ENCODE measurements at regions not wholly inside any gene's neighbourhood (a gene's known extent, or its start where the extent isn't known, plus 50 kb on each side); places are given as distances from the start of the nearest gene placed in this dataset.

DNA sequence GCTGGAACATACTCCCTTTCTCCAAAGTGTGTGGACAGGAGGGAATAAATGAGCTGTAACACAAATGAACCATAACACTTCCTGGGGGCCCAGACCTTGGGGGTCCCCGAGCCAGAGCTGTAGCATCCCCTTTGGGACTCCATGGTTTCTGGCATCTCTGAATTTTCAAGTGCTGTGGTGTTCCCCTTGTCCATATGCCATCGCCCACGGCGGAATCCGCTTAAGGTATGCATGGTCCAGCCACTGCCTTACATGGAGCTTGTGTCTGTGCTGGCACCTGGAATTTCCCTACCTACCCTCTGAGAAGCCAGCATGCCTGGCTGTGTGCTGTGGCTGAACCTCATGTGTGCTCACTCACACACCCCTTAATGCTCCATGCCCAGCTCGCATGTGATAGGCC lies 943.6 kb downstream of the SLITRK1 start:
- no peak for DNase-seq

DNA sequence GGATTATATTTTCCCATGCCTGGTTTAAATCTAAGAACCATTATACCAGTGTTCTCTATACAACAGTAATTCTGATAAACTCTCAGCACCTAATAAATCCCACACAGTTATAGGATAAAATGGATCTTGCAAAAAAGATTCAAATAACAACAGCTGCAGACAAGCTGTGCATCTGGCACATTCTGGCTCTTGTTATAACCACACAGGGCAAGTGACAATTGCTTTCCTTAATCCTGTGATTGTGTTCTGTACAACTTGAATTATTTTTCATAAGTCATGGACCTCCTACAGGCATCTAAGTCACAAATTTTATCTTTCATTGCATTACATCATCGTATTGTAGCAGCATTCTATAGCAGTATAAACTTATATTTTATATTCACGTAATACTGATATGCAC lies 948.3 kb downstream of the SLITRK1 start:
- DNase-seq: no peak

DNA sequence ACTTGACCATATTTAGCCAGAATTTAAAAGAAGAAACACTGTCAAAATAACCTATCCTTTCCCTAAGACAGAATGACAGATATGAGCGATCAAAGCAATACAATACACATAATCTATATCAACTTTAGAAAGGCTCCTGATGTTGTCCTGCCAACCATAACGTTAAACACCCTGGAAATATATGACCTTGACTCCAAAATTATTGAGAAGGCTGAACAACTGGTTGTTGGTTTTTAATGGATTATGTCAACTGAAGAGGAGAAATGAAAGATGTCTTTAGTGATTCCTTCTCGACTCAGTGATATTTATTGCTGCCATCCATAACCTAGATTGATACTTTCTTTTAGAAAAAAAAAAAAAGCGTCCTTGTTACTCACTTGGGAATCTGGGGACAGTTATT lies 957.2 kb downstream of the SLITRK1 start:
- DNase-seq: no peak

DNA sequence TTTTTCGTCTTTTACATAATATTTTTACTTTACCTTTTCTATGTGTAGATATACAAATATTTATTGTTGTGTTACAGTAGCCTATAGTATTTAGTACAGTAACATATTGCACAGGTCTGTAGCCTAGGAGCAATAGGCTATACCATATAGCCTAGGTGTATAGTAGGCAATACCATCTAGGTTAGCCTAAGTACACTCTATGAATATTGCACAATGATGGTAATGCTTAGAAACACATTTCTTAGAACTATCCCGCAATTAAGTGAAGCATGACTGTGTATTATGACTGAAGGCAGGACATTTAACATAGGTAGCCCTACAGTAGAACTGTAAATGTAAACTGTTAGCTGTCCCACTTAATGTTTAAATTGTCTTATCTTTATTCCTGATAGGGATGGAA lies 964.3 kb downstream of the SLITRK1 start:
- no peak for DNase-seq

DNA sequence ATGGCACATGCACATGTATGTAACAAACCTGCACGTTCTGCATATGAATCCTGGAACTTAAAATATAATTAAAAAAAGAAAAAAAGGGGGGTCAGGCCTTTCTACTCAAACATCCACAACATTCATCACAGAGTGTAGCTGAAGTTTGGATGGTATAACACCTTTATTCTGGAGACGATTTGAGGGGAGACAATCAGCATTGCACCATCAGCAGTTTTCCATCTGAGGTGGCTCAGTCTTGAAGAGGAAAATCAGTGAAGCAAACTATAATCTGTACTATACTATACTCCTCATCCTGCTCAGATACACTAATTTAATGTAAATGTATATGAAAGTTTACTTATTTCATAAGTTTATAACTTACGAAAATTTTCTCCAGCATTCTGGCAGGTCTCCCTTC lies 969.7 kb downstream of the SLITRK1 start:
- DNase-seq: no peak

DNA sequence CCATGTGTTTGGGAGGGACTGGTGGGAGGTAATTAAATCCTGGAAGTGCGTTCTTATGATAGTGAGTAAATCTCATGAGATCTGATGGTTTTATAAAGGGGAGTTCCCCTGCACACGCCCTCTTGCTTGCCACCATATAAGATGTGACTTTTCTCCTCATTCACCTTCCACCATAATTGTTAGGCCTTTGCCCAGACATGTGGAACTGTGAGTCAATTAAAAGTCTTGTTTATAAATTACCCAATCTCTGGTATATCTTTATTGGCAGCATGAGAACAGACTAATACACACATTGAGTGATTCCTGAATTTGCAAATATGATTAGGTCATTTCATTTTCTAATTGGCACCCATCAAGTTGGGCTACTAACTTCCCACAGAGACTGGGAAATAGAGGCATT lies 977.2 kb downstream of the SLITRK1 start:
- no peak for DNase-seq

DNA sequence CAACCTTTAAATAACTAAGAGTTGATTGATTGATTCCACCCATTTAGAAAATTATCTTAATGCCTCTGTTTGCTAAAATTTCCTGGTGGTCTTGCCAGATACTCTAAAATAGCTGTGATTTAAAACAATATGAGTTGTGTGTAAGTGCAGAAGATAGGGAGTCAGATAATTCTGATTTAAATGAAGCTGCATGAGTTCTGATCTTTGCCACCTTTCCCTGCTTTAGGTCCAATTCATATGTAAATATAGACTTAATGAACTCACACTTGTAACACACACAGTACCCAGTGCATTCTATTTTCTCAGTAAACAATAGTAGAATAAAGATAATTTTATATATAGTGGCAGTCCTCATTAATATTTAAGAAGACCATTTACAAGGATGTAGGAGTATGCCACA lies 981.8 kb downstream of the SLITRK1 start:
- no peak for DNase-seq

DNA sequence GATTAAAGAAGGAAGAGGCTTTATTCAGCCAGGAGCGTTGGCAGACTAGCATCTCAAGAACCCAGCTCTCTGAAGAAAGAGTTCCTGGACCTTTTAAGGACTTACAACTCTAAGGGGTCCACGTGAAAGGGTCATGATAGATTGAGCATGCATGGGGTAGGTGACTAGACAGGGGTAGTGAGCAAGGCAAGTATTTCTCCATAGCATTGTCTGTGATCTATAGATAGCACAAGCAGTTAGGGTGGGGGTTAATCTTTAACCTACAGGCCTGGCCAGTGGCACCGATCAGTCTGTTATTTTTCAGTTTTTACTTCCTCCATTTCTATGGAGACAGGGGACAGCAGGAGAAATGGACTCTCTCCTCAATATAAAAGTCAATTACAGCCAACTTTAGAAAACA lies 983.7 kb downstream of the SLITRK1 start:
- DNase-seq: no peak

DNA sequence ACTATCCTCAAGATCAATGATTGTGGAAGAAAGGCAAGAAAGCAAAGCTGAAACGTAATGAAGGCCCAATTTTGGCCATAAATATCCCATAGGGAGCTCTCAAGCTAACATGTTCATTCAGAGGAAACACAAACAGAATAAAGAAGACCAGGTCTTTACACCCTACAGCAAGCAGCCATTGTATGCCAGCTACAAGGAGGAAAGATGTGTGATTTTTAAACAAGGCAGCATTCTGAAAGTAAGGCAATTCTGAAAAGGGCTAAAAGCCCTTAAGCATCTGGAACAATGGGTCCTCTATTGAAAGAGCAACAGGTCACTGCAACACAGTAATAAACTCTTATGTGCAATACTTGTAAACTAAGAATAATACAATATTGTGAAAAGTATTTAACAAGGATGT lies 1002.4 kb downstream of the SLITRK1 start:
- DNase-seq: no peak

DNA sequence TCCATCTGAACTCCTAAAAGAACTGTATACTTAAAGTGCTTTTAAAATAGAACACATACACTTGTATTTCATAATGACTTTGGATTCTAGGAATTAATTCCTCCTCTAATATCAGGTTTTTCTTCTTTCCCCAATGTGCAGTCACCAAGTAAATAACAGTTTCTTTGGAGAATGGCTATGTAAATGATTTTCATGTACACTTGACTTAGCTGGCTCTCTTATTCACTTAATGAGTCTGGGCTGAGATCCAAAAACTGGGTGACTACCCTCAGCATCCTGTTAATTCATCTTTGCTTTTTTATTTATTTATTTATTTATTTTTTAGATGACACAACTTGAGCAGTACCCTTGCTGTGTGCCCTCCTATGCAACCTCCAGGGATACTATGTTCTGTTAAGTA lies 1003.7 kb downstream of the SLITRK1 start:
- no peak for DNase-seq

DNA sequence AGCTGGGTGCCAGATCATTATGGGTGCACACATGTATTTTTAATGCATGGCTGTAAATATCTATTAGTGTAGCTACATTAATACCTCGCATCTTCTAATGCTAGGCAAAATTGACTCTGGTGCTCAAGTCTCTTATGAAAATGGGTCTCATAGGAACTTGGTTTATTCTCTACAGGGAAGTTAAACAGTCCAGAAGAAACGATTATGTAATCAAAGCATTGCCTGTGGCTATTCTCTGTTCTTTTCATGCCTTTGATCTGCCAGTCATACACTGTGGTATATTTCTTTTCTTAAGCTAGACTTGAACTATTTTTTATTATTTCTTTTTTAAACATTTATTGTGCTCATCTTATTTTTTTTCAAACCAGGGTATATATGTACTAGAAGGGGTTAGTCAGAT lies 1015.0 kb downstream of the SLITRK1 start:
- DNase-seq: no peak

DNA sequence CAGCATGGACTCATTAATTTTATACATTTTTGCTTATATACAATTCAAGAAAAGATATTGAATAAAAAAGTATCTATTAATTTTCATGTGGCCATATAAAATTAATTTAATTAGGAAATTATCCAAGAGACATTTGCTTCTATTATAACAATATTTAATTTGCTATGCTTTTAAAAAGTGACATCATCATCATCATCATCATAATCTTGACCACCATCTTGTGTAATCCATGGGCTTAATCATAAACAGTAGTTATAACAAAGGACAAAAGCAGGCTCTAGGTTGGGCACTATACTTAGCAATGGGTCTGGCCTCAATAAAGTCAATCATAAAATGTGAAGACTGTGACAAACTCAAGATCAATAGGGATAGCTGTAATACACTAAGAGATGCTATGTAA lies 1031.6 kb downstream of the SLITRK1 start:
- DNase-seq: no peak

DNA sequence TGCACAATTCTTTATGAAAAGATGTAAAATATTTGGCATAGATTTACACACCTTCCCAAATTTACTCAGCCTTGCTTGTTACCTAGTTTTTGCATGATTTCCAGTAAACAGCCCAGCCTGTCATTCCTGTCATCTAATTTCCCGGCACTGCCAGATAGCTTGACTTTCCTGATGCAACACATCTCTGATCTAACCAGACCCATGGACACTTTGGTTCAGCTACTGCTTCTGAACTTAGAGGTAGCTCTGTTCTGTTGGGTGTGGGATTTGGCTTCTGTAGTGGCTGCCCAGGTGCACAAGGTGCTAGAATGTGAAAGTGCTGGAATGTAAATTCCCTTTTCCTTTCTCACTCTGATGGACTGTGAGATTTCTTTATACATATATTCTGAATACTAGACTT lies 1033.5 kb downstream of the SLITRK1 start:
- no peak for DNase-seq

DNA sequence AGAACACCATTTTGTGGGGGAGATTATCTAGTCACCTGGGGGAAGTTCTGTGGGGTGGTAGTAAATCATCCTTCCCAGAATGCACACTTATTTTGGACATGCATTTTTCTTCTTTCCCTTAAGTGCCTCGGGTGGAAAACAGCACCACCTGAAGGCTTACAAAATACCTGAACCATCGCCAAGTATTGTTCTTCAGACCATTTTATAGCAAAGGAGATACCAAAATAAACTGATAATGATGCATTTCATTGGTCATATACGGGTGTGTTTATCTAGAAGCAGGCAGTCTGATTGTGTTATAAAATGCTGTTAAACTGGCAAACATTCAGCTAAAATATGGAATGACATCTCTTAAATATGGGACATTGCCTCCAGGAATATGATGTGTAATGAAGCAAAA lies 1034.7 kb downstream of the SLITRK1 start:
- DNase-seq: no peak

DNA sequence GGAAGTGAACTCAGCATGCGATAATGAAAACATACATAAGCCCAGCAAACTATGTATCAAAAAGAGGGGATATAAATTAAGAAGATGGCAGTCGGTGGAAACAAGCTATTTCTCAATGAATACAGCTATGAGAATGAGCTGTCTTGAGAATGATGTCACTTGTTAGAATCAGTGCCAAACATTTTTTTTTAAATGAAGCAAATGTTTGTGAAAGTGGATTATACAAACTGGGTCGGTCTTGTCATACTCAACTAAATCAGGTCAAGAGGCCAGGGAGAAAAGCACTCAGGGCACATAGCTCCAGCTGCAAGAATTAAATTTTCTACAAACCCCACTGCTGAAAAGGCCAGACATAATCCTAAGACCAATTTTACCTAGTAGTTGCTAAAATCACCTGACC lies 1048.4 kb downstream of the SLITRK1 start:
- DNase-seq: no peak

DNA sequence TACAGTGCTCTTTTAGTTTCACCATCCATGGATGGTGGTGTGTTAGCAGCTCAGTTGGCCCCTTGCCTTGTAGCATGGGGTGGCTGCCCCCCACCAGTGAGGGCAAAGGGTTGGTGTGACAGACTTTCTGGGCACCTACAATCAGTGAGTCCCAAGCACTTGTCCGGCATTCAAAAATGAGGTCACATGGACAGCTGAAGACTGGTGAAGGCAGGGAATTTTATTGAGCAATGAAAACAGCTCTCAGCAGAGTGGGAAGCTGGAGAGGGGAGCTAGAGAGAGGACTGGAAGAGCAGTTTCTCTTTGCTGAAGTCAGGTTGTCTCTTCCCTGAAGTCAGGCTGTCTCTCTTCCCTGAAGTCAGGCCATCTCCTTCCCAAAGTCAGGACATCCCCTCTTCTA lies 1053.2 kb downstream of the SLITRK1 start:
- DNase-seq: no peak

DNA sequence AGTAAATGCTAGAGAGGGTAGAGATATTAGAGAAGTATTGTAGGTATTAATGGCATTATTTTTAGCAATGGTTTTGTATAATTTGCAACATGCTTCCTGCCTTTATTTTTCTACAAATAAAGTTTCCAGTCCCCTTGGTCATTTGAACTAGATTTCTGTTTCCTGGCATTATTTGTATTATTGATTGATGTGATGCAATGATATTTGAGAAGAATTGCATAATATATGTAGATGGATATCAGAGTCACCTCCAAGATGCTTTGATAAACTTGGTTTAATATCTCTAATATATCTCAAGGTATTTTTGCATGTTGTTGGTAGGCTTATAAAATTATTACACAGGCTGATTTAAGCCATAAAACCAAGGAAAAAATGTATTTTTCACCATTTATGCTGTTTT lies 1054.5 kb downstream of the SLITRK1 start:
- DNase-seq: no peak

DNA sequence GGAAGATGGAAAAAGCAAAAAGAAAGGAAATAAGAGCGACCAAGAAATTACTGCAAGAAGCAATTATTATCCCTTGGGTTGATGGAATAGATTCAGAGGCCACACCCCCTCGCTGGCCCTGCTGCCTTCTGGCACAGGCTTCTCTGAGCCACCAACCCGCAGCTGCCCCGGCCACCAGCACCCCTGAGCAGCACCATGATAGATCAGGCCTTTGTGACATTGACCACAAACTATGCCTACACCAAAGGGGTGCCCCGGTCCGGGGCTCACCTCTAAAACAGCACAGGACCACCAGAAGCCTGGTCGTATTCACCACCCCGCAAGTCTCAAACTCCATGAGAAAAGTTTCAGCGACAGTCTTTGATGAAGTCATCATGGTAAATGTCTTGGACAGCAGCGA lies 1059.3 kb downstream of the SLITRK1 start:
- DNase-seq: no peak

DNA sequence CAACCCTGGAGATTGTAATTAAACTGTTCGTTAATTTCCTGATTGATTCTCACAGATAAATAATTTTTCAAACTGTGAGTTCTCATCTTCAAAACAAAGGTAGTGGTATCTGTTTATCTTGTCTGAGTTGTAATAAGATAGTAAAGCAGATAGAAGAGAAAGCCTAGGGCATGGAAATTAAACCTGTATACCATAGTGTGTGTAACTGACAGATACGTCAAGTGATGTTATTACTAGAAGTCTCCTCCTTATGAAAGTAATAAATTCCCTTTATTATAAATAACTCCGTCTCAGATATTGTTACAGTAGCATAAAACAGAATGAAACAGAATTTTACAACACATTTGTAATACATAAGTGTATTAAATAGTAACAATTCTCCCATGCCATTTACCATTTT lies 1065.1 kb downstream of the SLITRK1 start:
- no peak for DNase-seq

DNA sequence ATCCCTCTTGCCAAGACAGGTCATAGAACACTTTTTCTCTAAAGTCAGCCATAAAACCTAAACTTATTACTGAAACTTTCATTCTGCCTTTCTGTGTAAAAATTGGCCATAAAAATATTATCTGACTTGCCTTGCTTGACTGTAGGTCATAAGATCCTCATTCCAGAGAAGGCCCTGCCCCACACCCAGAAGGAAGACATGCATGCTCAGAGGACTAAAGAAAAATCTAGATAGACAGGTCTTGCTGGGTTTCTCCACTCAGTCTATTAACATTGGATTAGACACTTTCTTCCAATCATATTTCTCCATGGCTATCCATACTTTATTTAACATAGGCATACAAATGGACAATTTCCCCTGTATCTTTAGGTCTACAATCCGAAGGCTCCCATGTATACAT lies 1066.5 kb downstream of the SLITRK1 start:
- DNase-seq: no peak

DNA sequence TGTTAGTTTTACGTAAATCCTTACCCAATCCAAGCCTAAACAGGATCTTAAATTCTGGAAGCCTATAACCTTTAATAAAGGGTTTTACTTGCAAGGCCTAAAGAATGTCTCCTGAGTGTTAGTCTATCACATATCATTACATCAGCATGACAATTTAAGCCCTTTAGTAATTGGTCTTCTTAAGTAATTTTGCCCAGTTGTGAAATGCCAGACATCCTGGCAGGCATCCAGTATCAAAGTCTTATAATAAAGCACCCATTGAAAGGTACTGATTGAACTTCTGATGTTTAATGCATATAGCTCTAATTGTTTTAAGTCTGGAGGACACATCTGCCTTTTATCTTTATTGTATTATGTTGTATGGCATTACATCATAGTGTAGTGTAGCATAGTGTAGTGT lies 1078.9 kb downstream of the SLITRK1 start:
- no peak for DNase-seq

DNA sequence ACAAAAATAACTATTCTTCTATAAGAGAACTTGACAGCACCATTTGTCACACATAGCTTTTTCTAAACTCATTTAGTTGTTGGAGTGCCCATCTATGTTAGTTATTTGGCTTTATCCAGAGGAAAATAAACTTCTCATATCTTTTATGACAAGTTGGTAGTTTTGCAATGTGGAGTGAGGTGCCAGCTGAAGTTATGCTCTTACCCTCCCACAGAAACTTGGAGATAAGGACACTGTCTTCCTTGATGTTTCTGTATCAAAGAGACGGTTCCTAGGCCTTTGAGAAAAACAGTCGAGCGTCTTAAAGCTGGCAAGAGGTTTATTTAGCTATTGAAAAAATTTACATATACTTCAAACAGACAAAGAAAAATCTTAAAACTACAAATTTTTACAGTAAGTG lies 1079.7 kb downstream of the SLITRK1 start:
- DNase-seq: no peak

DNA sequence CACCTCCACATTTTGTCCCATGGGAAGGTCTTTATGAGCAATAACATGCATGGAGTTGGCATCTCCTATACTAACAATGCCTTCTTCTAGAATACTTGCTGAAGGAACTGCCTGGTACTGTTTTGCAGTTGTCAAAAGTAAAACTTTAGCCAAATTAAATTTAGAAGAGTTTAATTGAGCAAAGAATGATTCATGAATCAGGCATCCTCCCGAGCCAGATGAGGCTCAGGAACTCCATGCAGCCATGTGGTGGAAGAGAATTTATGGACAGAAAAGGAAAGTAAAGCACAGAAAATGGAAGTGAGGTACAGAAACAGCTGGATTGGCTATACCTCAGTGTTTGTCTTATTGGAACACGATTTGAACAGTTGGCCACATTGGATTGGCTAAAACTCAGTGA lies 1081.9 kb downstream of the SLITRK1 start:
- no peak for DNase-seq

DNA sequence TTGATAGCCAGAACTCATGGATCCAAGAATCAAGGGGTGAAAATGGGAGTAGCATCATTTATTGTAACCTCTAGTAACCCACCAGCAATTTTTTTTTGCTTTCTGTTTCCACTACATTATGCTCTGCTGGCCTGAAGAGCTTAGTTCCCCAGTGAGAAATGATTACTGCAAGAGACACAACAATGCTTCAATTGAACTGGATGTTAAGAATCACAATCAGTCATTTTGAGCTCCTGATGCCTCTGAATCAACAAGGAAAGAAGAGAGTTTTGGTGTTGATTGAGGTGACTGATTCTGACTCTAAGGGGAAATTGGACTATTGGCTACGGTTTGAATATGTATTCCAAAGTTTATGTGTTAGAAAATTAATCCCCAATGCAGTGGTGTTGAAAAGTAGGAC lies 1084.4 kb downstream of the SLITRK1 start:
- no peak for DNase-seq

DNA sequence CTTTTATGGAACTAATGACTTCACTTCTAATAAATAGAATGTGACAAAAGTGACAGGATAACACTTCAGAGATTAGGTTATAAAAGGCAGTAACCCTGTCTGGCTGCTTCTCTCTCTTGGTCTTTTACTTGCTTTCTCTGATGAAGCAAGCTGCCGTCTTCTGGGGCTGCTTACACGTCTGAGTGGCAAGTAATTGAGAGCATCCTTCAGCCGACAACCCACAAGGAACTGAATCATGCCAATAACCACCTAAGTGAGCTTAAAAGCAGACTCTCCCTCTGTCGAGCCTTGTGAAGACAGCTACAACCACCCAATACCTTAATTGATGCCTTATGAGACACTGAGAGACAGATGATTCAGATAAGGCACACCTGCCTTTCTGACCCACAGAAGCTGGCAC lies 1091.2 kb downstream of the SLITRK1 start:
- no peak for DNase-seq

DNA sequence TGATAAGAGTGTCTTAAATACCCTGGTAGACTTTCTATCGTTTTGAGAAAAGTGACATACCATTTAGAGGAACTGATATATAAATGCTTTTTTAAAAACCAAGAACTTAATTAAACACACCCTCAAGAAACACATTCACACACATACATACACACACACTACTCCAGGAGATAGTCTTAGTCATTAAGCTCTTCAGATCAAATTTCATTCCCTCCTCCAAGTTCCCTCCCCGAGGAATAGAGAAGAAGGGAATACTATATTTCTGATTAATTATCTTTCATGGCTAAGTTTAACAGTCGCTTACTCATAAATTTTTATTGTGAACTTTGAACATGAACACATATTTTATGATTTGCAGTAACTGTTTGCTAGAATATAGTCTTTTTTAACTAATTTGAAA lies 1109.5 kb downstream of the SLITRK1 start:
- DNase-seq: no peak

Measured in activated gamma-delta T cell (primary cell).